Tibial artery (tissue), 4 donors: ENCODE measurements at regions not wholly inside any gene's neighbourhood (a gene's known extent, or its start where the extent isn't known, plus 50 kb on each side); places are given as distances from the start of the nearest gene placed in this dataset.

Experiments
- DNase-seq, 2 donors: peaks; one replicate each; pipeline ENCODE4 v3.0.0-alpha.2; 2019
- H3K27ac ChIP-seq, 2 donors: fragments of 200-600 bp; sonication (generic) in 1 of 2; 1 replicate in 1 of 2; 2 replicates in 1 of 2; pipeline ENCODE4 v1.5.1; 2018 to 2019; ENCODE audit warnings: mild to moderate bottlenecking in 1 of 2
- H3K27me3 ChIP-seq, 2 donors: fragments of 200-600 bp; sonication (generic) in 1 of 2; one replicate each; pipeline versions ENCODE4 v1.5.1 to v1.6.0; 2016 to 2019
- H3K36me3 ChIP-seq, 3 donors: fragments of 200-600 bp; sonication (generic) in 2 of 3; one replicate each; pipeline ENCODE4 v1.5.1; 2016 to 2019; ENCODE audit warnings: mild to moderate bottlenecking in 2 of 3
- H3K4me1 ChIP-seq, 4 donors: fragments of 200-600 bp; sonication (generic) in 2 of 4; 1 replicate in 3 of 4; 2 replicates in 1 of 4; pipeline ENCODE4 v1.5.1; 2016 to 2019
- H3K4me3 ChIP-seq, 2 donors: fragments of 200-600 bp; sonication (generic) in 1 of 2; 1 replicate in 1 of 2; 2 replicates in 1 of 2; pipeline ENCODE4 v1.5.1; 2018 to 2019; ENCODE audit warnings: mild to moderate bottlenecking in 2 of 2
- H3K9me3 ChIP-seq, 3 donors: fragments of 200-600 bp; sonication (generic) in 1 of 3; one replicate each; pipeline ENCODE4 v1.5.1; 2016 to 2019
- CTCF ChIP-seq, 2 experiments: fragments of 200-600 bp in 1 of 2; fragments of 450-650 bp in 1 of 2; IDR thresholded peaks; one replicate each; pipeline ENCODE4 v1.5.1; 2017 to 2019; ENCODE audit warnings: antibody characterized with exemption in 2 of 2, mild to moderate bottlenecking in 1 of 2, moderate library complexity in 1 of 2
- intact Hi-C: fragments of 100-400 bp; cut with DNase I; formaldehyde crosslinking; loops from one replicate; pipeline ENCODE4 v1.15.0; 2023; ENCODE audit warnings: low total_unique reads

- intact Hi-C loops: loop anchor here (10.0 kb wide), 1 partner anchor 593 kb away; no protein-coding TSS in a partner anchor
- DNase-seq: no peak
- H3K36me3 ChIP-seq: no peaks in the 10 kb centered on the region
- H3K27ac ChIP-seq: no peak overlapping the region
- H3K4me3 ChIP-seq: no peak overlapping the region
- H3K4me1 ChIP-seq: no peaks in the 10 kb centered on the region
- no peaks in the 10 kb centered on the region for H3K9me3 ChIP-seq
- TF ChIP-seq CTCF (IDR thresholded peaks at IDR 0.05): no peak
- no peaks in the 10 kb centered on the region for H3K27me3 ChIP-seq
Observed at GRCh38 chr4:85151786-85152185, 185.3 kb upstream of the WDFY3 start.

GRCh38 chr4:85152480-85152879, 186.0 kb upstream of the WDFY3 start:
- no peaks in the 10 kb centered on the region for H3K9me3 ChIP-seq
- no peak overlapping the region for H3K27ac ChIP-seq
- intact Hi-C loops: loop anchor here (10.0 kb wide), 1 partner anchor 592 kb away; no protein-coding TSS in a partner anchor
- H3K4me1 ChIP-seq: no peaks in the 10 kb centered on the region
- H3K4me3 ChIP-seq: no peak overlapping the region
- no peak for DNase-seq
- no peaks in the 10 kb centered on the region for H3K36me3 ChIP-seq
- TF ChIP-seq CTCF (IDR thresholded peaks at IDR 0.05): no peak
- no peaks in the 10 kb centered on the region for H3K27me3 ChIP-seq

- Histone ChIP-seq H3K27ac (no peak overlapping the region), H3K4me1 (no peaks in the 10 kb centered on the region), H3K36me3 (no peaks in the 10 kb centered on the region), H3K9me3 (no peaks in the 10 kb centered on the region), H3K27me3 (no peaks in the 10 kb centered on the region), H3K4me3 (no peak overlapping the region)
- TF ChIP-seq CTCF (IDR thresholded peaks at IDR 0.05): no peak
- intact Hi-C loops: loop anchor here (10.0 kb wide), 1 partner anchor 592 kb away; no protein-coding TSS in a partner anchor
- no peak for DNase-seq
Observed at GRCh38 chr4:85153221-85153620, 186.7 kb upstream of the WDFY3 start.

- Histone ChIP-seq H3K4me3 (no peak overlapping the region), H3K9me3 (no peaks in the 10 kb centered on the region), H3K27ac (no peak overlapping the region), H3K36me3 (no peaks in the 10 kb centered on the region), H3K27me3 (no peaks in the 10 kb centered on the region), H3K4me1 (no peaks in the 10 kb centered on the region)
- no peak for TF ChIP-seq CTCF (IDR thresholded peaks at IDR 0.05)
- no peak for DNase-seq
- intact Hi-C loops: loop anchor here (10.0 kb wide), 1 partner anchor 590 kb away; no protein-coding TSS in a partner anchor
Observed at GRCh38 chr4:85154591-85154990, 188.1 kb upstream of the WDFY3 start.

- Histone ChIP-seq H3K27me3 (no peaks in the 10 kb centered on the region), H3K27ac (no peak overlapping the region), H3K4me3 (no peak overlapping the region), H3K36me3 (no peaks in the 10 kb centered on the region), H3K4me1 (no peaks in the 10 kb centered on the region), H3K9me3 (no peaks in the 10 kb centered on the region)
- intact Hi-C loops: no loop called here
- DNase-seq: no peak
- TF ChIP-seq CTCF (IDR thresholded peaks at IDR 0.05): no peak
Observed at GRCh38 chr4:85165808-85166207, 199.3 kb upstream of the WDFY3 start.

GRCh38 chr4:85166318-85166717, 199.8 kb upstream of the WDFY3 start:
- DNase-seq: no peak
- no peaks in the 10 kb centered on the region for H3K4me1 ChIP-seq
- TF ChIP-seq CTCF (IDR thresholded peaks at IDR 0.05): no peak
- H3K9me3 ChIP-seq: no peaks in the 10 kb centered on the region
- H3K36me3 ChIP-seq: no peaks in the 10 kb centered on the region
- no peaks in the 10 kb centered on the region for H3K27me3 ChIP-seq
- intact Hi-C loops: no loop called here
- no peak overlapping the region for H3K4me3 ChIP-seq
- no peak overlapping the region for H3K27ac ChIP-seq
